HG02840 (cell line): ENCODE measurements at regions not wholly inside any gene's neighbourhood (a gene's known extent, or its start where the extent isn't known, plus 50 kb on each side); places are given as distances from the start of the nearest gene placed in this dataset.
"Not testable (repeated sequence)": the region's sequence is repeated elsewhere in the genome, so short reads cannot be mapped to it uniquely, and the experiment has no call there.

Source experiments
- ATAC-seq: cut with Tn5 transposase; IDR thresholded peaks from one replicate; pipeline ENCODE4 v1.9.1; 2021; ENCODE audit warnings: mild to moderate bottlenecking, moderate library complexity, moderate number of reproducible peaks; ENCODE audit not compliant: unreplicated experiment, low FRiP score

GRCh38 chr16:22705799-22706198 lies 108.2 kb upstream of the HS3ST2 start:
- no peak for ATAC-seq

DNA sequence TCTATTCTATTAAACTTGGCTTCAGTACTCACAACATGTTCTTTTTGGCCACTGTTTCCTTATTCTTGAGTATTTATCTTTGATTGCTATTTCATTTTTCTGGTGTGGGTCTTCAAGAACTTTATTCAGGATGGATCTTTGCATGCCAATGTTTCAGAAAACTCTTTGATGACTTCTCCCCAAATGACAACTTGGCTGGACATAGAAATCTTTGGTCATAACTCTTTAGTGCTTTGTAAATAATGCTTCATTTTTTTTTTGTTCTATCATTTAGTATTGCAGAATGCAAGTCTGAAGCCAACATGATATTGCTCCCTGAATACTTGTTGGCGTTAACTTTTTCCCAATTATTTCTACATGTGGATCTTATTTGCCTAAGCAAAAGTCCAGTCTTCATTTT lies 103.6 kb upstream of the HS3ST2 start:
- no peak for ATAC-seq

GRCh38 chr16:22711847-22712246 lies 102.1 kb upstream of the HS3ST2 start:
- no peak for ATAC-seq

- no peak for ATAC-seq
Measured at GRCh38 chr16:22712471-22712870, 101.5 kb upstream of the HS3ST2 start.

- not testable (repeated sequence) for ATAC-seq
Measured at GRCh38 chr16:22718598-22718997, 95.4 kb upstream of the HS3ST2 start.

DNA sequence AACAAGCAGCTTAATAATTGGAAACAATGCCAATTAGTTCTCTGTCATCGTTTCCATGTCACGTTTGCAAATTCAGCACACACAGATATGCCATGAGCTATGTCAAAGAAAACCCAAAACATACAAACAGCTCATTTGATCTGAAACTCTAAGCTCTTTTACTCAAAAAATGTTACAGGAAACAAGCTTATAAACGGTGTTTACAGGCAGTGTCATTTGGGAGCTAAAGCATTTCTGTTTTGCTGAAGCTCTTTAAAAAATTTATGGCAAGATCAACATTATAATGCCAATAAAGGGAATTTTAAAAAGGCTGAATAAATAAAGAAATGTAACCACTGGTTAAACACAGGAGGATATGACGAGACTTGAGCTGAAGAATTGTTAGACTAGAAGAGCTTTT lies 94.0 kb upstream of the HS3ST2 start:
- ATAC-seq, result no peak

- no peak for ATAC-seq
Measured at GRCh38 chr16:22721511-22722100, 92.4 kb upstream of the HS3ST2 start.

GRCh38 chr16:22722551-22723541 lies 91.1 kb upstream of the HS3ST2 start:
- ATAC-seq, result not testable (repeated sequence)

DNA sequence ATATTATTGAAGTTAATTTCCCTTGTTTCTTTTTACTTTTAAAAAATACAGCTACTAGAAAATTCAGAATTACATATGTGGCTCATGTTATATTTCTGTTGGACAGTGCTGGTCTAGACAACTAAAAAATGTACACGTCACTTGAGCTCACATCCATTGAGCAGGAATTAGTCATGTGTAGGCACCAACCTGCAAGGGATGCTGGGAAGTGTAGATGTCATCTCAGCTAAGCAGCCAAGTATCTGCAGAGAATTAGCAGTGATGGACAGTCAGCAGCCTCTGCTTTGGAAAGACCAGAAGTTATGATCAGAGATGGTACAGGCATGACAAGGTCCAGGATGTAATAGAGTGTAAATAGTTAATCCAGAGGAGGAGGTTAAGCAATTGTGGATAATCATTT lies 87.1 kb upstream of the HS3ST2 start:
- no peak for ATAC-seq

DNA sequence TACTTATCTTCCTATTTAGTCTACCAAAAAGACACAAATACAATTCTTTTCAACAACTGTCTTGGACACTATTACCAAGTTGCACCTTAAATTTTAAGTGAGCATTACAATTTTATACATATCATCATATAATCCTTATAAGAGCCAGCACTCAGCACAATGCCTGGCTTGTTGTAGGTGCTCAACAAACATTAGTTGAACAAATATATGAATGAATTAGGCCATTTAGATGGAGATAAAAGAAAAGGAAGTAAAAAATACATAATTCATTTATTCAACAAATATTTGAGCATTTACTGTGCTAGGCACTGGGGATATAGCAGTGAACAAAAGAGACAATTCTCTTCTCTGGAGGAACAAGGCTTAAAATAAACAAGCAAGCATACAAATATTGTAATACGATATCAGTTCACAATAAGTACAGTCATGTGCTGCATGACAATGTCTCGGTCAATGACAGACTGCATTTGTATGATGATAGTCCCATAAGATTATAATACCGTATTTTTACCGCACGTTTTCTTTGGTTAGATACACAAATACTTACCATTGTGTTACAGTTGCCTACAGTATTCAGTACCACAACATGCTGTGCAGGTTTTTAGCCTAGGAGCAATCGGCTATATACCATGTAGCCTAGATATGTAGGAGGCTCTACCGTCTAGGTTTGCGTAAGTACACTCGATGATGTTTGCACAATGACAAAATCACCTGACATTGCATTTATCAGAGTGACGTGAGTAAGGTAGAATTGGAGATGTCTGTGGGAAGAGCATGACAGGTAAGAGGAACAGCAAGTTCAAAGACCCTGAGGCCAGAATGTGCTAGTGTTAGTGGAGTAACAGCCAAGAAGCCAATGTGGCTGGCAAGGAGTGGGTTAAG lies 86.4 kb upstream of the HS3ST2 start:
- ATAC-seq, result no peak

GRCh38 chr16:22728167-22728836 lies 85.7 kb upstream of the HS3ST2 start:
- no peak for ATAC-seq

DNA sequence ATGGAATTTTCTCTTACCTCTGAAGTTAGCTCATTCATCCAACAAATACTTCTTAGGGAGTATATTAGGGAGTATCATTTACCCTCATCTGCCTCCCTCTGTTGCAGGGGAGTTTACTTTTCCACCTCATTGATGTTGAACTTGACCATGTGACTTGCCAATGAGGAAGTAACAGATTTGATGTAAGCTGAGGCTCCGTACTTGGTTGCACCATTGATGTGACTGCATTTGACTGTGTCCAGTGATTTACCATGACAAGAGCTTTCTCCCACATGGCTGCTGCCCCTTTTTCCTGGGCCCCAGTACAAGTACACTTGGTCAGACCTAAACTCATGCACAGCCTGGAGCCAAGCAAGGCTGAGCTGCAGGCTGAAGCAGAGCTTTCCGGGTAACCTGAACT lies 81.6 kb upstream of the HS3ST2 start:
- ATAC-seq, result no peak

- ATAC-seq, result no peak
Measured at GRCh38 chr16:22732959-22733358, 81.0 kb upstream of the HS3ST2 start.

DNA sequence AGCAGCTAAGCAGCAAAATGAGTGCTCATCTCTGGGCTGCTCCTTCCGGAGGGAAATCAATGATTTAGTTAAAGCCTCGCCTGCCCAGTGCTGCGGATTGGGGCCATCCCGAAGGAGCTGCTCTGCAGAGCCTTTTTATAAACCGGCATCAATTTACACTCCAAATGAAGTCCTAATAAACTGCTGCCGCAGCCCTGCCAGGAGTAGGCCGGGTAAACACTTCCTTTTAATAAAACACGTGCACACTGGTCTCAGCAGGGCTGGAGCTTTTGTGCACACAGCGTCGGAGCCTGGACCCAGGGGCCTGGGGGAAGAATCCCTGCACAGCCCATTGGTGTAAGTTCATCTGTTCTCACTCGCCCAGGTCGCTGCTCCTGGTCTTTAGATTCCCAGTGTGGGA lies 79.6 kb upstream of the HS3ST2 start:
- ATAC-seq, result no peak

DNA sequence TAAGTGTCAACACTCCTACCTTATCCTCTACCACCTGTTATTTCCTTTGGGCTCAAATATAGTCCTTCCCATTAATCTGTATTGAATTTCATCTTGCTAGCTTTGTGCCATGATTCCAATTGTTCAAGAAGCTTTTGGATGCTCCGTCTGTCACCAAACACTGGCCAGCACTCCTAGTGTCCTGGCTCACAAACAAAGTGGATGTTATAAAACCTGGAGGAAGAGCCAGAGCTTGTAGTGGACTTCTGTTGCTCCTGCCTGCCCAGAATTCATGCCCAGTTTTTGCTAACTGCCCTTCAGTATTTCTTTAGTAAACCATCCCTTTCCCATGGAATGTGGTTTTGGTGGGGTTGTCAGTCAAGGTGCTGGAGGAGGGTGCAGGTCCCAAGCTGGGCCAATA lies 77.2 kb upstream of the HS3ST2 start:
- ATAC-seq, result no peak

DNA sequence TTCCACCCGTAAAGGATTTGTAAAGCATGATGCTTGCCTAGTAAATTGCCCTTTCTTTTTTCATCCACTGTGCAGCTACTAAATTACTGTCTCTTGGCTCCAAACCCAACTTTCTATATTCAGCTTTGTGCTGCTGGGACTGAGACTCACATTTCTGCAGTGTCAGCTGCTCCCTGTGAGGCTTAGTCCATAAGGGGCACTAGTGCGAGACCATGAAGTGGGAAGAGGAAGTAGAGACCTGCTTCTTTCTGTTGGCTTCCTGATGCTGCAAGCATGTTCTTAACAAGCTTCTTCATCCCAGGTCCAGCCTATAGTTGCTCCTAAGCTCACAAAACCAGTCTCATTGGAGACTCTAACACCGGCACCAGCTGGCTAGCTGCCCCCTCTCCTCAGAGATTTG lies 74.9 kb upstream of the HS3ST2 start:
- no peak for ATAC-seq

DNA sequence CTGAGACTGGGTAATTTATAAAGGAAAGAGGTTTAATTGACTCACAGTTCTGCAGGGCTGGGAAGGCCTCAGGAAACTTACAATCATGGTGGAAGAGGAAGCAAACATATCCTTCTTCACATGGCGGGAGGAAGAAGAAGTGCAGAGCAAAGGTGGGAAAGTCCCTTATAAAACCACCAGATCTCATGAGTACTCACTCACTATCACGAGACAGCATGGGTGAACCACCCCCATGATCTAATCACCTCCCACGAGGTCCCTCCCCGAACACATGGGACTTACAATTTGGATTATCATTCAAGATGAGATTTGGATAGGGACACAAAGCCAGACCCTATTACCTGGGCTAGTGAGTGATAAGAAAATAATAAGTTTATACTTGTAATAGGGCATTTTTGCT lies 70.6 kb upstream of the HS3ST2 start:
- ATAC-seq, result no peak

DNA sequence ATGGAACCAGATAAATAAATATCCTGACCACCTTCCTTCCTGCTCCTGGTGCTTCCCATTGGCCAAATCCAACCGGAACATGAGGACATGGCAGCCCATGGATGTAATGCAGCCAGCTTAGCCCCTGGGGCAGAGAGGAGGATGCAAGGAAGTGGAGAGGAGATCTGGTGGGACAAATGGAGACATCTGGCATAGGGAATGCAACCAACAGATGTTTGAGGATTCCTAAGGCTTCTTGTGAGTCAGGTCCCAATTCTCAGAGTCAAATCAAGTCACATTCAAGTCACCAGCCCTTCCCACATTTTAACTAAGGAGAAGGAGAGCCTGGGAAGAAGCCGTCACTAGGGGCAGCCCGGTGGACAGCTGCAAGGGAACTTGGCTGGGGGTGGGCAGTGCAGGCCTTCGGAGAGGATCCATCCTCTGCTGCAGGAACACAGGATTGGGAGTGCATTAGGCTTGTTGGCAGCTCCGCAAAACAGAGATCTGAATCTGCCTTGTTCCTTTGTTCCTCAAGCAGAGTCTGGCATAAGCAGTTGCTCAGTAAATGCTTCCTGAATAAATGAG lies 62.8 kb upstream of the HS3ST2 start:
- no peak for ATAC-seq

DNA sequence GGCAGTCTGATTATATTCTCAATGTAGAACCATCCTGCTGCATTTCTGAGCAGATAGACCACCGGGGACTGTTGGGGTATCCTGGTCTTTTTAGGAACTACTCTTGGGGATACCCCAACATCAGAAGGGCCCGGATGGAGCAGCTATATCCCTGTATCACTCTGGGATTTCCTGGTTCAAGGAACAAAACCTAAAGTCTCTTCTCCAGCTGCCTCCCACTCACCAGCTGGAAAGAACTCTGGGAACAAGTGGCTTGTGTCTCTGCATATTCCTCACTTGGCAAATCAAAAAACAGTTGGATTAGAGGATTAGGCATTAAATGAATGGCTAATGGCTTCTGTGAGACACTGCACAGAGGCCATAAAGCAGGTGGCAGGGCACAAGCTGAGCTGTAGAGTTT lies 62.3 kb upstream of the HS3ST2 start:
- no peak for ATAC-seq

- no peak for ATAC-seq
Measured at GRCh38 chr16:22753451-22753850, 60.5 kb upstream of the HS3ST2 start.
